Mesenchymal stem cell (in vitro differentiated cells and primary cell): ENCODE measurements at regions not wholly inside any gene's neighbourhood (a gene's known extent, or its start where the extent isn't known, plus 50 kb on each side); places are given as distances from the start of the nearest gene placed in this dataset.

ENCODE experiments used
- DNase-seq: peaks from one replicate; pipeline ENCODE4 v3.0.0-alpha.2; 2013
- H2AFZ ChIP-seq: one replicate; pipeline ENCODE4 v1.6.1; 2013; ENCODE audit warnings: low read depth, mild to moderate bottlenecking, control low read depth, inconsistent platforms, low read length, moderate library complexity
- H2AK5ac ChIP-seq: 2 replicates; pipeline ENCODE4 v1.6.1; 2013; ENCODE audit warnings: low read length, moderate library complexity, mild to moderate bottlenecking, inconsistent platforms; ENCODE audit not compliant: severe bottlenecking
- H2BK120ac ChIP-seq: one replicate; pipeline ENCODE4 v1.6.1; 2013; ENCODE audit warnings: low read depth, mild to moderate bottlenecking, inconsistent platforms, low read length, moderate library complexity
- H2BK12ac ChIP-seq, 2 experiments: one replicate each; pipeline ENCODE4 v1.6.1; 2013; ENCODE audit warnings: inconsistent platforms in 2 of 2, low read length in 2 of 2, mild to moderate bottlenecking in 2 of 2, moderate library complexity in 2 of 2, control low read depth in 1 of 2
- H2BK15ac ChIP-seq: one replicate; pipeline ENCODE4 v1.6.1; 2013; ENCODE audit warnings: mild to moderate bottlenecking, low read depth, inconsistent platforms; ENCODE audit not compliant: poor library complexity, severe bottlenecking
- H2BK5ac ChIP-seq: 2 replicates; pipeline ENCODE4 v1.6.1; 2013; ENCODE audit warnings: low read depth, mild to moderate bottlenecking, low read length, control low read depth, inconsistent platforms; ENCODE audit not compliant: poor library complexity, severe bottlenecking
- H3K14ac ChIP-seq, 2 experiments: one replicate each; pipeline ENCODE4 v1.6.1; 2013; ENCODE audit warnings: inconsistent platforms in 2 of 2, low read length in 2 of 2, control low read depth in 1 of 2, mild to moderate bottlenecking in 1 of 2, moderate library complexity in 1 of 2
- H3K18ac ChIP-seq, 2 experiments: one replicate each; pipeline ENCODE4 v1.6.1; 2013; ENCODE audit warnings: inconsistent platforms in 2 of 2, low read length in 2 of 2, control low read depth in 1 of 2, low read depth in 1 of 2, mild to moderate bottlenecking in 1 of 2
- H3K23ac ChIP-seq, 2 experiments: one replicate each; pipeline ENCODE4 v1.6.1; 2013; ENCODE audit warnings: inconsistent platforms in 2 of 2, low read length in 2 of 2, mild to moderate bottlenecking in 2 of 2, moderate library complexity in 2 of 2, control low read depth in 1 of 2
- H3K27ac ChIP-seq: 2 replicates; pipeline ENCODE4 v1.5.1; 2013; ENCODE audit warnings: mild to moderate bottlenecking, moderate library complexity, low read length, control low read depth, inconsistent platforms; ENCODE audit not compliant: poor library complexity, severe bottlenecking
- H3K27me3 ChIP-seq, 2 experiments: 2 replicates each; pipeline versions ENCODE4 v1.6.1 to v1.7.0; 2013; ENCODE audit warnings: low read length in 2 of 2, mild to moderate bottlenecking in 2 of 2, moderate library complexity in 2 of 2, control low read depth in 1 of 2, inconsistent platforms in 1 of 2; ENCODE audit not compliant: control insufficient read depth in 1 of 2, insufficient read depth in 1 of 2
- H3K36me3 ChIP-seq, 2 experiments: 2 replicates each; pipeline versions ENCODE4 v1.6.1 to v1.7.0; 2013; ENCODE audit warnings: low read length in 2 of 2, control low read depth in 1 of 2, inconsistent platforms in 1 of 2, low read depth in 1 of 2, mild to moderate bottlenecking in 1 of 2; ENCODE audit not compliant: insufficient read depth in 2 of 2, control insufficient read depth in 1 of 2
- H3K4ac ChIP-seq, 2 experiments: one replicate each; pipeline ENCODE4 v1.6.1; 2013; ENCODE audit warnings: inconsistent platforms in 2 of 2, low read length in 2 of 2, mild to moderate bottlenecking in 2 of 2, moderate library complexity in 2 of 2, control low read depth in 1 of 2, low read depth in 1 of 2
- H3K4me1 ChIP-seq: 2 replicates; pipeline ENCODE4 v1.6.1; 2013; ENCODE audit warnings: low read depth, low read length, control low read depth; ENCODE audit not compliant: control insufficient read depth, insufficient read depth
- H3K4me2 ChIP-seq: 2 replicates; pipeline ENCODE4 v1.6.1; 2013; ENCODE audit warnings: low read length, mild to moderate bottlenecking, inconsistent platforms; ENCODE audit not compliant: poor library complexity, severe bottlenecking
- H3K4me3 ChIP-seq, 2 experiments: 2 replicates each; pipeline versions ENCODE4 v1.5.1 to v1.7.0; 2013; ENCODE audit warnings: low read length in 2 of 2, mild to moderate bottlenecking in 2 of 2, control low read depth in 1 of 2, low read depth in 1 of 2; ENCODE audit not compliant: insufficient read depth in 1 of 2
- H3K79me1 ChIP-seq: replicated peaks from 2 replicates; pipeline ENCODE4 v1.6.1; 2013; ENCODE audit warnings: mild to moderate bottlenecking, control low read depth, low read length, inconsistent platforms; ENCODE audit not compliant: poor library complexity, severe bottlenecking
- H3K9ac ChIP-seq: 2 replicates; pipeline ENCODE4 v1.7.0; 2013; ENCODE audit warnings: mild to moderate bottlenecking, low read length, moderate library complexity
- H3K9me3 ChIP-seq: 2 replicates; pipeline ENCODE4 v1.7.0; 2013; ENCODE audit warnings: mild to moderate bottlenecking, low read length; ENCODE audit not compliant: control insufficient read depth
- H4K8ac ChIP-seq: one replicate; pipeline ENCODE4 v1.6.1; 2013; ENCODE audit warnings: inconsistent platforms, mild to moderate bottlenecking, low read length, moderate library complexity
- H4K91ac ChIP-seq: one replicate; pipeline ENCODE4 v1.6.1; 2013; ENCODE audit warnings: mild to moderate bottlenecking, low read length, inconsistent platforms
- WGBS: methylation state at CpG from one replicate; pipeline ENCODE4 v1.1.7; 2013; ENCODE audit warnings: mixed read lengths; 5-methylcytosine and 5-hydroxymethylcytosine counted together

DNA sequence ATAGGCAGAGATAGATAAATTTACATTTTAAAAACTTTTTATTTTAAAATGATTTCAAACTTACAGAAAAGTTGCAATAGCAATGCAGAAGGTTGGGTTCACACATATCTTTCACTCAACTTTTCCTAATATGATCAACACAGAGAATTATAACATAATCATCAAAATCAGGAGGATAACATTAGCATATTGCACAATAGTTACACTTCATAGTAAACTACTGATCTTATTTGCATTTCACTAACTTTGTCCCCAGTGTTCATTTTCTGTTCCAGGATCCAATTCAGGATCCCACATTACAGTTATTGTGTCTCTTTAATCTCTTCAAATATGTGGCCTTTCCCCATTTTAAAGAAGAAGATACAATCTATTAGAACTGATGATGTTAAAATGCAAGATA, 115.4 kb upstream of the ETV6 start:
- H3K27me3 ChIP-seq: peaks cover 0 to 16% of the 10 kb centered on the region in 2 experiments
- H2AFZ ChIP-seq: no peak overlapping the region
- H3K27ac ChIP-seq: no peak overlapping the region
- H3K4me3 ChIP-seq: no peak overlapping the region
- H2BK15ac ChIP-seq: no peak overlapping the region
- no peaks in the 10 kb centered on the region for H3K36me3 ChIP-seq
- H3K4me1 ChIP-seq: no peaks in the 10 kb centered on the region
- H3K14ac ChIP-seq: no peak overlapping the region
- no peaks in the 10 kb centered on the region for H3K79me1 ChIP-seq
- H2BK5ac ChIP-seq: no peak overlapping the region
- no peak overlapping the region for H3K23ac ChIP-seq
- H4K91ac ChIP-seq: no peak overlapping the region
- H3K9ac ChIP-seq: no peak overlapping the region
- H3K4me2 ChIP-seq: no peak overlapping the region
- H2BK12ac ChIP-seq: no peak overlapping the region
- H2BK120ac ChIP-seq: no peak overlapping the region
- H3K4ac ChIP-seq: no peak overlapping the region
- no peaks in the 10 kb centered on the region for H3K9me3 ChIP-seq
- H4K8ac ChIP-seq: no peak overlapping the region
- H3K18ac ChIP-seq: no peak overlapping the region
- DNase-seq: no peak
- no peak overlapping the region for H2AK5ac ChIP-seq

DNA sequence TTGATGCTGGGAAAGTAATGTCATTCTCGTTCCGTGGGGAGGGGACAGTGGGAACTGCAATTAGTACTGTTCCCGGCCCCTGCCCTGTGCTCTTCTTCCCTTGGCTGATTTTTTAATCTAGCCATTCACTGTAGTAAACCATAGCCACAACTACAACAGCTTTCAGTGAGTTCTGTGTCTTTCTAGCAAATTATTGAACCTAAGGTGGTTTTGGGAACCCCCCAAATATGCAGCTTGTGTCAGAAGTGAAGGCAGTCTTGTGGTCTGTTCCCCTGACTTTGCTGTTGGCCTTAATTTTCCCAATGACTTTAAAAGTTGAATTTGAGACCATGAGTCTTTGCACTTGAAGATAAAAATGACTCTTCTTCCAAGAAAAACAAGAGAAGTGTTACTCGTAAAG, 114.3 kb upstream of the ETV6 start:
- Histone ChIP-seq H3K23ac (no peak overlapping the region), H3K36me3 (no peaks in the 10 kb centered on the region), H2AFZ (no peak overlapping the region), H3K9me3 (no peaks in the 10 kb centered on the region), H3K27ac (no peak overlapping the region), H3K79me1 (no peaks in the 10 kb centered on the region), H2BK12ac (no peak overlapping the region), H3K4me1 (no peaks in the 10 kb centered on the region), H3K4me2 (no peak overlapping the region), H3K27me3 (peaks cover 6 to 23% of the 10 kb centered on the region in 2 experiments), H3K4me3 (no peak overlapping the region), H2AK5ac (no peak overlapping the region), H4K91ac (no peak overlapping the region), H2BK5ac (no peak overlapping the region), H3K14ac (no peak overlapping the region), H3K9ac (no peak overlapping the region), H3K18ac (no peak overlapping the region), H3K4ac (no peak overlapping the region), H2BK15ac (no peak overlapping the region), H2BK120ac (no peak overlapping the region), H4K8ac (no peak overlapping the region)
- 74% methylated on average over 2 of the region's 4 CpGs for WGBS
- DNase-seq: no peak

DNA sequence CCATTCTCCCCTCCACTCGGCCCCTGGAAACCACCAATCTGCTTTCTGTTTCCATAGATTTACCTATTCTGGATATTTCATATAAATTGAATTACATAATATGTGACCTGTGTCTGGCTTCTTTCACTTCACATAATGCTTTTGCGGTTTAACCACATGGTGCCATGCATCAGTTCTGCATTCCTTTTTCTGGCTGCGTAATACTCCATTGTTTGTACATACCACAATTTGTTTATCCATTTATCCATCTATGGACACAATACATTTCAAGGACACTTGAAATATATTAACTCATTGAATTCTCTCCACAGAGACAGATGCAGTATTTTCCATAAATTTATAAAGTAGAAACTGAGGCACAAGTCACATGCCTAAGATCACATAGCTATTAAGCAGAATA, 110.3 kb upstream of the ETV6 start:
- no peak overlapping the region for H3K27ac ChIP-seq

DNA sequence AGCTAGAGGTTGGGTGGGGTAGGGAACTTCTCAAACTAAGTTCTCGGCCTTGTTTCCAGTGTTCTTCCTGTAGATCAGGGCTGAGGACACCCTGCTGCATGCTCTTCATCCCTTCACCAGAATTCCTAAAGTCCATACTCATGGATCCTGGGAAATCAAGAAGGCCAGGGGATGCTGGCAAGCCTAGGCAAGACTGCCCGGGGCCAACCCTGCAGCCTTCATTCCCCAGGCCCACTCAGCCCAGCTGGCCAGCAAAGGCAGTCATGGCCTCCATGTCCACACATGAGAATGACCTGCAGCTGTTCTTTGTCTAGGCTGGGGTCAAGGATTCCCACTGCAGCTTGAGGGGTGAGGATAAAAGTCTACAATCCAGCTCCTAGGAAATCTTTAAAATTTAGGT, 109.3 kb upstream of the ETV6 start:
- Histone ChIP-seq H3K23ac (no peak overlapping the region), H2AK5ac (no peak overlapping the region), H2BK15ac (no peak overlapping the region), H3K27ac (no peak overlapping the region), H3K4me2 (no peak overlapping the region), H2AFZ (no peak overlapping the region), H3K9ac (no peak overlapping the region), H3K27me3 (peaks cover 6 to 8% of the 10 kb centered on the region in 2 experiments), H3K36me3 (no peaks in the 10 kb centered on the region), H3K4me3 (no peak overlapping the region), H3K18ac (no peak overlapping the region), H2BK120ac (no peak overlapping the region), H3K9me3 (no peaks in the 10 kb centered on the region), H3K14ac (no peak overlapping the region), H2BK5ac (no peak overlapping the region), H3K4me1 (no peaks in the 10 kb centered on the region), H3K4ac (no peak overlapping the region), H3K79me1 (no peaks in the 10 kb centered on the region), H2BK12ac (no peak overlapping the region), H4K91ac (no peak overlapping the region), H4K8ac (no peak overlapping the region)
- WGBS: 100% methylated on average over 2 of the region's 2 CpGs
- no peak for DNase-seq

More for the DNA sequence above, 110.3 kb upstream of the ETV6 start:
- Histone ChIP-seq H3K4ac (no peak overlapping the region), H3K14ac (no peak overlapping the region), H2AK5ac (no peak overlapping the region), H3K4me2 (no peak overlapping the region), H3K9ac (no peak overlapping the region), H3K18ac (no peak overlapping the region), H3K4me1 (no peaks in the 10 kb centered on the region), H4K8ac (no peak overlapping the region), H3K4me3 (no peak overlapping the region), H3K27me3 (peaks cover 6 to 12% of the 10 kb centered on the region in 2 experiments), H3K23ac (no peak overlapping the region), H2BK5ac (no peak overlapping the region), H2BK12ac (no peak overlapping the region), H3K79me1 (no peaks in the 10 kb centered on the region), H3K36me3 (no peaks in the 10 kb centered on the region), H4K91ac (no peak overlapping the region), H2AFZ (no peak overlapping the region), H2BK15ac (no peak overlapping the region), H3K9me3 (no peaks in the 10 kb centered on the region), H2BK120ac (no peak overlapping the region)
- WGBS: 98% methylated on average over 3 of the region's 3 CpGs
- no peak for DNase-seq
